Left lung (tissue), 4 donors: ENCODE measurements at regions not wholly inside any gene's neighbourhood (a gene's known extent, or its start where the extent isn't known, plus 50 kb on each side); places are given as distances from the start of the nearest gene placed in this dataset.

Source experiments
- ATAC-seq: fragments of 200-7000 bp; cut with Tn5 transposase; one replicate; pipeline ENCODE4 v1.9.1; 2020; ENCODE audit warnings: moderate library complexity
- DNase-seq, 4 donors: peaks; one replicate each; pipeline ENCODE4 v3.0.0-alpha.2; 2013 to 2020
- H3K27ac ChIP-seq, 2 donors: fragments of 200-600 bp; sonication (generic) in 1 of 2; one replicate each; pipeline versions ENCODE4 v1.5.0 to v1.8.0; 2020 to 2021
- H3K27me3 ChIP-seq, 2 donors: fragments of 200-600 bp; sonication (generic) in 1 of 2; one replicate each; pipeline versions ENCODE4 v1.5.0 to v1.8.0; 2020 to 2021
- H3K36me3 ChIP-seq, 2 donors: fragments of 200-600 bp; sonication (generic) in 1 of 2; one replicate each; pipeline versions ENCODE4 v1.5.0 to v1.8.0; 2020 to 2021
- H3K4me1 ChIP-seq, 2 donors: fragments of 200-600 bp; one replicate each; pipeline ENCODE4 v1.8.0; 2021
- H3K4me3 ChIP-seq, 2 donors: fragments of 200-600 bp; sonication (generic) in 1 of 2; one replicate each; pipeline versions ENCODE4 v1.5.0 to v1.8.0; 2020 to 2021; ENCODE audit warnings: mild to moderate bottlenecking in 1 of 2
- H3K9me3 ChIP-seq, 2 donors: fragments of 200-600 bp; sonication (generic) in 1 of 2; one replicate each; pipeline versions ENCODE4 v1.5.0 to v1.8.0; 2020 to 2021
- intact Hi-C, 2 donors: fragments of 100-400 bp; cut with DNase I; formaldehyde crosslinking; loops; one replicate each; pipeline versions ENCODE4 v1.11.2 to v1.14.2; 2022
- TF ChIP-seq, protein P1 (sequence below), 2 donors: fragments of 200-600 bp; sonication (generic) in 1 of 2; IDR thresholded peaks; one replicate each; pipeline versions ENCODE4 v1.5.0 to v1.8.0; 2021; ENCODE audit warnings: antibody characterized with exemption in 2 of 2
- donor health status: DM: no; HTN: yes; CAD: no.
- donor health status: DM: no; HTN: no; CAD: no.

DNA sequence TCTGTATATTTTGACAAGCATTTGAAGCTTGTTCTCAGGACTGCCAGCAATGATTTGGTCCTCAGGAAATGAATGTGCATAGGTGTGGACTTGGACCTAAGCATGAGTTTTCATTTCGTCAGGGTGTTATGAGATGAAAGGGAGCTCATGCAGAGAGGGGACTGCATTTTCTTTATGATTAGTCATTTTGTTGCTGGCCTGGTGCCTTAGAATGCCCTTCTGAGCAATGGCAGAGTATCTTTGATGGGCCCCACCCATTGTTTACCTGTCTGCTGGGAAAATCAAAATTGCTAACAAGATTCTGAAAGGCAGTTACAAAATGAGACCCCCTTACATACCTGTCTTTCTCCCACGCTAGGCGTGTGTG lies 51.5 kb upstream of the MTHFD1L start:
- peak; percentile 42 for ATAC-seq
- TF ChIP-seq, protein P1, sequence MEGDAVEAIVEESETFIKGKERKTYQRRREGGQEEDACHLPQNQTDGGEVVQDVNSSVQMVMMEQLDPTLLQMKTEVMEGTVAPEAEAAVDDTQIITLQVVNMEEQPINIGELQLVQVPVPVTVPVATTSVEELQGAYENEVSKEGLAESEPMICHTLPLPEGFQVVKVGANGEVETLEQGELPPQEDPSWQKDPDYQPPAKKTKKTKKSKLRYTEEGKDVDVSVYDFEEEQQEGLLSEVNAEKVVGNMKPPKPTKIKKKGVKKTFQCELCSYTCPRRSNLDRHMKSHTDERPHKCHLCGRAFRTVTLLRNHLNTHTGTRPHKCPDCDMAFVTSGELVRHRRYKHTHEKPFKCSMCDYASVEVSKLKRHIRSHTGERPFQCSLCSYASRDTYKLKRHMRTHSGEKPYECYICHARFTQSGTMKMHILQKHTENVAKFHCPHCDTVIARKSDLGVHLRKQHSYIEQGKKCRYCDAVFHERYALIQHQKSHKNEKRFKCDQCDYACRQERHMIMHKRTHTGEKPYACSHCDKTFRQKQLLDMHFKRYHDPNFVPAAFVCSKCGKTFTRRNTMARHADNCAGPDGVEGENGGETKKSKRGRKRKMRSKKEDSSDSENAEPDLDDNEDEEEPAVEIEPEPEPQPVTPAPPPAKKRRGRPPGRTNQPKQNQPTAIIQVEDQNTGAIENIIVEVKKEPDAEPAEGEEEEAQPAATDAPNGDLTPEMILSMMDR (IDR thresholded peaks at IDR 0.05), result no peak
- Histone ChIP-seq H3K27me3 (no peaks in the 10 kb centered on the region), H3K4me1 (peaks cover 6 to 20% of the 10 kb centered on the region in 2 donors), H3K27ac (peak overlapping the region; percentile 42 to 43), H3K9me3 (no peaks in the 10 kb centered on the region), H3K4me3 (no peak overlapping the region), H3K36me3 (peaks cover 0 to 16% of the 10 kb centered on the region in 2 donors)
- intact Hi-C loops, result loop anchor here in 1 of 2 donors (10.0 kb wide), 1 partner anchor 389 kb away; no protein-coding TSS in a partner anchor
- DNase-seq, result no peak
